ENCODE measurements at regions not wholly inside any gene's neighbourhood (a gene's known extent, or its start where the extent isn't known, plus 50 kb on each side); places are given as distances from the start of the nearest gene placed in this dataset.

DNA sequence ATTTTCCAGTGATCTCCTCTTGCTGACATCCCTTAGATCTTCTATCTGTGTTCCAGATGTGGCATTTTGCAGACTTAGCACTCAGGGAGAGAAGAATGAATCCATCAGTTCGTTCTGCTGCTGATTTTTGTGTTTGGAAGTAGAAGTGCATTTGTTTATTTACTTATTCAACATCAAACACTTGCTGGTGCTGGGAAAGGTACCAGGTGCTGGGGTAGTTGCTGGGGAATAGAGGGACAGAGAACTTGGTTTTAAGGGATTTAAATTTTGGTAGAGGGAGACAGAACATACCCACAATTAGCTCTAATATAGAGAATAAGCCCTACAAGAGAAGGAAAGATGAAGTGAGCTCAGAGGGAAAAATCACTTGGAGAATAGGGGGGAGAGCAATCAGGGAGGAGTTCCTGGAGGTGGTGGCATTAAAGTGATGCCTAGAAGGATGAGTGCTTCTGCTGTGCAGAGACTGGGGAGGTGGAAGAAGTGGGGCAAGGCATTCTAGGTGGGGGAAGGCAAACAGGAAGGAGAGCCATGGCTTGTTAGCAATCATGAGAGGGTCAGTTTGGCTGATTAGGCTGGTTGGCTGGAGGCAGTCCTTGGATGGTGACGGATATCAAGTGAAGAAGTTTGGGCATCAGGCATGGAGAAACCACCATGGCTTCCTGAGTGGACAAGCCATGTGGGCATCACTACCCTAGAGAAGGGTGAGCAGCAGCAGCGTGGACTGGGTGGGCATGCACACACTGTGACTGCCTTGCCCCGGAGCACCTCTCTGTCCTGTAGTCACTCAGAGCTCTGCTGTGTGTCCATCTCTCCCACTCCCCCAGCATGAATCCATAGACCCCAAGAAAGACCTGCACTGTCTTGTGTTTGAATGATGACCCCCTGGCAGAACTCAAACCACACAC lies 197.3 kb downstream of the OPA1 start:
- Histone ChIP-seq H3K27ac (replicated peaks in 1 of 4) (no peak overlapping the region), H3K36me3 (no peaks in the 10 kb centered on the region), H3K9me3 (no peaks in the 10 kb centered on the region), H3K4me3 (no peak overlapping the region), H3K27me3 (peaks cover 0 to 4% (median 0%) of the 10 kb centered on the region in 4 donors), H3K4me1 (peaks cover 16 to 24% (median 21%) of the 10 kb centered on the region in 4 donors)
- WGBS = 92% methylated on average over 3 of the region's 4 CpGs
- intact Hi-C loops (cut with DNase I) = loop anchor here (10.0 kb wide), 1 partner anchor 184 kb away; no protein-coding TSS in a partner anchor
- DNase-seq (ENCODE audit: extremely low spot score) = no peak
- no peak for TF ChIP-seq POLR2AphosphoS5 (IDR thresholded peaks at IDR 0.05)
- no peak for TF ChIP-seq EP300 (IDR thresholded peaks at IDR 0.05)
- no peak for TF ChIP-seq POLR2A (IDR thresholded peaks at IDR 0.05; ENCODE audit: low read depth)
- TF ChIP-seq, protein P1, sequence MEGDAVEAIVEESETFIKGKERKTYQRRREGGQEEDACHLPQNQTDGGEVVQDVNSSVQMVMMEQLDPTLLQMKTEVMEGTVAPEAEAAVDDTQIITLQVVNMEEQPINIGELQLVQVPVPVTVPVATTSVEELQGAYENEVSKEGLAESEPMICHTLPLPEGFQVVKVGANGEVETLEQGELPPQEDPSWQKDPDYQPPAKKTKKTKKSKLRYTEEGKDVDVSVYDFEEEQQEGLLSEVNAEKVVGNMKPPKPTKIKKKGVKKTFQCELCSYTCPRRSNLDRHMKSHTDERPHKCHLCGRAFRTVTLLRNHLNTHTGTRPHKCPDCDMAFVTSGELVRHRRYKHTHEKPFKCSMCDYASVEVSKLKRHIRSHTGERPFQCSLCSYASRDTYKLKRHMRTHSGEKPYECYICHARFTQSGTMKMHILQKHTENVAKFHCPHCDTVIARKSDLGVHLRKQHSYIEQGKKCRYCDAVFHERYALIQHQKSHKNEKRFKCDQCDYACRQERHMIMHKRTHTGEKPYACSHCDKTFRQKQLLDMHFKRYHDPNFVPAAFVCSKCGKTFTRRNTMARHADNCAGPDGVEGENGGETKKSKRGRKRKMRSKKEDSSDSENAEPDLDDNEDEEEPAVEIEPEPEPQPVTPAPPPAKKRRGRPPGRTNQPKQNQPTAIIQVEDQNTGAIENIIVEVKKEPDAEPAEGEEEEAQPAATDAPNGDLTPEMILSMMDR (IDR thresholded peaks at IDR 0.05) = no peak

- no peak for TF ChIP-seq EP300 (IDR thresholded peaks at IDR 0.05)
- TF ChIP-seq, protein P1 (IDR thresholded peaks at IDR 0.05) = no peak
- TF ChIP-seq POLR2AphosphoS5 (IDR thresholded peaks at IDR 0.05) = no peak
These were observed 198.3 kb downstream of the OPA1 start for GRCh38 chr3:193791041-193792032.

DNA sequence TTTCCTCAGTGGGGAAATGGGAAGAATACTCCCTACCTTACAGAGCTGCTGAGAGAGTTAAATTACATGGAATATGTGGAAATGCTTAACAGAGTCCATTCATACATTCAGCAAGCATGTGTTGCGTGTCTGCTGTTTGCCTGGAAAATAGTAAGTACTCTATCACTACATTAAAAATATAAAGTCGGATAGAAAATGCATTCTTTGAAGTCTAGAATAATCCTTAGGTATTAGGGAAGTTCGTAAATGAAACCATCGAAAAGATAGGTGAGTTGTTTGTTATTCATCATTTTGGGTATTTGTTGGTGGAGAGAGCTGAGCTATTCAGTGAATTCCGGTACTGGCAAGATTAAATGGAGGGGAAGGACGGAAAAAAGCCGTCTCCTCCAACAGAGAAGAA lies 200.1 kb downstream of the OPA1 start:
- intact Hi-C loops (cut with DNase I) = loop anchor here (10.0 kb wide), 1 partner anchor 182 kb away; no protein-coding TSS in a partner anchor
- H3K4me1 ChIP-seq = peaks cover 9 to 13% (median 12%) of the 10 kb centered on the region in 4 donors
- 88% methylated on average over 7 of the region's 7 CpGs for WGBS
- TF ChIP-seq, protein P1 (IDR thresholded peaks at IDR 0.05) = no peak
- TF ChIP-seq POLR2AphosphoS5 (IDR thresholded peaks at IDR 0.05) = no peak
- TF ChIP-seq EP300 (IDR thresholded peaks at IDR 0.05) = no peak
- no peak for TF ChIP-seq POLR2A (IDR thresholded peaks at IDR 0.05; ENCODE audit: low read depth)
- peaks cover 0 to 4% (median 0%) of the 10 kb centered on the region in 4 donors for H3K27me3 ChIP-seq
- H3K4me3 ChIP-seq = no peak overlapping the region
- DNase-seq (ENCODE audit: extremely low spot score) = no peak
- H3K36me3 ChIP-seq = no peaks in the 10 kb centered on the region
- no peaks in the 10 kb centered on the region for H3K9me3 ChIP-seq
- H3K27ac ChIP-seq (replicated peaks in 1 of 4) = no peak overlapping the region

More at GRCh38 chr3:193791041-193792032, 198.3 kb downstream of the OPA1 start:
- H3K4me1 ChIP-seq = peaks cover 16 to 24% (median 21%) of the 10 kb centered on the region in 4 donors
- 95% methylated on average over 17 of the region's 17 CpGs for WGBS
- H3K36me3 ChIP-seq = no peaks in the 10 kb centered on the region
- intact Hi-C loops (cut with DNase I) = loop anchor here (10.0 kb wide), 1 partner anchor 183 kb away; no protein-coding TSS in a partner anchor
- H3K4me3 ChIP-seq = no peak overlapping the region
- H3K27me3 ChIP-seq = peaks cover 0 to 4% (median 0%) of the 10 kb centered on the region in 4 donors
- DNase-seq (ENCODE audit: extremely low spot score) = no peak
- H3K27ac ChIP-seq (replicated peaks in 1 of 4) = no peak overlapping the region
- no peaks in the 10 kb centered on the region for H3K9me3 ChIP-seq

GRCh38 chr3:193794002-193794881 lies 201.2 kb downstream of the OPA1 start:
- H3K36me3 ChIP-seq = no peaks in the 10 kb centered on the region
- intact Hi-C loops (cut with DNase I) = loop anchor here (10.0 kb wide), 1 partner anchor 181 kb away; no protein-coding TSS in a partner anchor
- no peak overlapping the region for H3K27ac ChIP-seq (replicated peaks in 1 of 4)
- no peak for DNase-seq (ENCODE audit: extremely low spot score)
- 69% methylated on average over 11 of the region's 11 CpGs for WGBS
- H3K4me1 ChIP-seq = peaks cover 0 to 3% (median 1%) of the 10 kb centered on the region in 4 donors
- H3K27me3 ChIP-seq = peaks cover 0 to 4% (median 0%) of the 10 kb centered on the region in 4 donors
- H3K9me3 ChIP-seq = no peaks in the 10 kb centered on the region
- TF ChIP-seq EP300 (IDR thresholded peaks at IDR 0.05) = no peak
- TF ChIP-seq POLR2A (IDR thresholded peaks at IDR 0.05; ENCODE audit: low read depth) = no peak
- H3K4me3 ChIP-seq = no peak overlapping the region
